ENCODE measurements at regions not wholly inside any gene's neighbourhood (a gene's known extent, or its start where the extent isn't known, plus 50 kb on each side); places are given as distances from the start of the nearest gene placed in this dataset.

- H3K27ac Mint-ChIP-seq = no peak overlapping the region
- TF ChIP-seq, protein P1, sequence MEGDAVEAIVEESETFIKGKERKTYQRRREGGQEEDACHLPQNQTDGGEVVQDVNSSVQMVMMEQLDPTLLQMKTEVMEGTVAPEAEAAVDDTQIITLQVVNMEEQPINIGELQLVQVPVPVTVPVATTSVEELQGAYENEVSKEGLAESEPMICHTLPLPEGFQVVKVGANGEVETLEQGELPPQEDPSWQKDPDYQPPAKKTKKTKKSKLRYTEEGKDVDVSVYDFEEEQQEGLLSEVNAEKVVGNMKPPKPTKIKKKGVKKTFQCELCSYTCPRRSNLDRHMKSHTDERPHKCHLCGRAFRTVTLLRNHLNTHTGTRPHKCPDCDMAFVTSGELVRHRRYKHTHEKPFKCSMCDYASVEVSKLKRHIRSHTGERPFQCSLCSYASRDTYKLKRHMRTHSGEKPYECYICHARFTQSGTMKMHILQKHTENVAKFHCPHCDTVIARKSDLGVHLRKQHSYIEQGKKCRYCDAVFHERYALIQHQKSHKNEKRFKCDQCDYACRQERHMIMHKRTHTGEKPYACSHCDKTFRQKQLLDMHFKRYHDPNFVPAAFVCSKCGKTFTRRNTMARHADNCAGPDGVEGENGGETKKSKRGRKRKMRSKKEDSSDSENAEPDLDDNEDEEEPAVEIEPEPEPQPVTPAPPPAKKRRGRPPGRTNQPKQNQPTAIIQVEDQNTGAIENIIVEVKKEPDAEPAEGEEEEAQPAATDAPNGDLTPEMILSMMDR (IDR thresholded peaks at IDR 0.05) = no peak
- intact Hi-C loops (cut with micrococcal nuclease) = no loop called here
- no peaks in the 10 kb centered on the region for H3K36me3 Mint-ChIP-seq (ENCODE audit: low read depth)
- H3K27me3 Mint-ChIP-seq = no peaks in the 10 kb centered on the region
- ChIA-PET CTCF (no interaction called here), POLR2A (no interaction called here)
- H3K4me1 Mint-ChIP-seq (ENCODE audit: low read depth) = no peaks in the 10 kb centered on the region
- peaks cover 2% of the 10 kb centered on the region for H3K9me3 Mint-ChIP-seq
- no peak overlapping the region for H3K4me3 Mint-ChIP-seq
- ATAC-seq (no peak), DNase-seq (no peak)
These were observed 234.5 kb upstream of the MEOX2 start for GRCh38 chr7:15920953-15921352.

- POLR2A ChIA-PET = no interaction called here
- TF ChIP-seq, protein P1 (IDR thresholded peaks at IDR 0.05) = no peak
- peaks cover 2% of the 10 kb centered on the region for H3K9me3 Mint-ChIP-seq
- CTCF ChIA-PET = no interaction called here
- intact Hi-C loops (cut with micrococcal nuclease) = no loop called here
- no peak overlapping the region for H3K4me3 Mint-ChIP-seq
- DNase-seq (no peak), ATAC-seq (no peak)
- H3K36me3 Mint-ChIP-seq (ENCODE audit: low read depth) = no peaks in the 10 kb centered on the region
- no peaks in the 10 kb centered on the region for H3K27me3 Mint-ChIP-seq
- no peak overlapping the region for H3K27ac Mint-ChIP-seq
- no peaks in the 10 kb centered on the region for H3K4me1 Mint-ChIP-seq (ENCODE audit: low read depth)
These were observed 230.3 kb upstream of the MEOX2 start for GRCh38 chr7:15916681-15917380.

DNA sequence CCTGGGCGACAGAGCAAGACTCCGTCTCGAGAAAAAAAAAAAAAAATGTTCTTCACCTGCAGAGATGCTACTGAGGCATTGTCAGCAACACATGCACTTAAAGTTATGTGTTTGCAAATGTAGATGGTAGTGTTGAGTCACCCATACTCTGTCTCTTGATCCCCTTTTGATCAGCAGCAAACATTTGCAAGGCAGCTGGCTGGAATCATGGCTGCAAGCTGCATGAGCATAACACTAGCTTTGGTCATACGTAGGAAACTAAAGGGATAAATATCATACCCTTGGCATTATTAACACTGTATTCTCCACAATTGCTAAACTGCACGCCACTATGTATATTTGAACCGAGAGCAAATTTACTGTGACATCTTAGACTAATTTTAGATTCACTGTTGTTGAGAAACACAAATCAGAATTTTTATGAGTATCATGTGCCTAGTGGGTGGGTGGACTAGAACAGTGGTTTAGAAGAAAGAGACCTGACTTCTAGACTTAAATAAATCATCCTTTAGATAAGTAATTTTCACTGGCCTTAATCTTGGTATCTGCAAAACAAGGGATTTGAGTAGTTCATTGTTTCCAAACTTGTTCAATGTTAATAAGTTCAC is 229.3 kb upstream of the MEOX2 start:
- intact Hi-C loops (cut with micrococcal nuclease) = no loop called here

GRCh38 chr7:15914611-15915010 is 228.1 kb upstream of the MEOX2 start:
- peaks cover 2% of the 10 kb centered on the region for H3K9me3 Mint-ChIP-seq
- H3K27ac Mint-ChIP-seq = no peak overlapping the region
- ATAC-seq = no peak
- intact Hi-C loops (cut with micrococcal nuclease) = no loop called here
- no peaks in the 10 kb centered on the region for H3K36me3 Mint-ChIP-seq (ENCODE audit: low read depth)
- H3K27me3 Mint-ChIP-seq = no peaks in the 10 kb centered on the region
- H3K4me1 Mint-ChIP-seq (ENCODE audit: low read depth) = no peaks in the 10 kb centered on the region
- CTCF ChIA-PET = no interaction called here
- no peak for DNase-seq
- POLR2A ChIA-PET = no interaction called here
- no peak overlapping the region for H3K4me3 Mint-ChIP-seq
- TF ChIP-seq, protein P1 (IDR thresholded peaks at IDR 0.05) = no peak

More for the DNA sequence above, 229.3 kb upstream of the MEOX2 start:
- Mint-ChIP-seq H3K4me1 (ENCODE audit: low read depth) (no peaks in the 10 kb centered on the region), H3K27me3 (no peaks in the 10 kb centered on the region), H3K27ac (no peak overlapping the region), H3K36me3 (ENCODE audit: low read depth) (no peaks in the 10 kb centered on the region), H3K4me3 (no peak overlapping the region), H3K9me3 (peaks cover 2% of the 10 kb centered on the region)
- DNase-seq (no peak), ATAC-seq (no peak)
- ChIA-PET POLR2A (no interaction called here), CTCF (no interaction called here)
- TF ChIP-seq, protein P1 (IDR thresholded peaks at IDR 0.05) = no peak

DNA sequence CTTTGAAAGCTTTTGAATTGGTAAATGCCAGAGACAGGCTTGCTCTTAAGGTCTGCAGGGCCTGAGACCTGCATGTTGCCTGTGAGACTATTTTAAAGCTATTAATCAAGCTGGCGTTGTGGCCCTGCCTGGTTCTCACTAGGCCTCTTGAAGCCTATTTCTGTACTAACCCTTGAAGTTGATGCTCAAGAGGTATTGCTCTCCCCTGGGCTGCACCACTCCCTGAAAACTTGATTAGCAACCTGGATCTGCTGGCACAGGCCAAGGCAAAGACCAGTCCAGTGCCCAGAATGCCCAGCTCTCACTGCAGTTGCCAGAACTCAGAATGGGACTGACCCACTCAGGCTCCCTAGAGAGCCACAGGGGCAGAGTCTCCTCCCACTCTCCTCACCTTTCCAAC is 220.0 kb upstream of the MEOX2 start:
- TF ChIP-seq, protein P1 (IDR thresholded peaks at IDR 0.05) = no peak
- no peak overlapping the region for H3K27ac Mint-ChIP-seq
- ChIA-PET CTCF (no interaction called here), POLR2A (no interaction called here)
- no peak for DNase-seq
- peaks cover 3% of the 10 kb centered on the region for H3K9me3 Mint-ChIP-seq
- no peak for ATAC-seq
- no peak overlapping the region for H3K4me3 Mint-ChIP-seq
- intact Hi-C loops (cut with micrococcal nuclease) = no loop called here
- no peaks in the 10 kb centered on the region for H3K36me3 Mint-ChIP-seq (ENCODE audit: low read depth)
- no peaks in the 10 kb centered on the region for H3K4me1 Mint-ChIP-seq (ENCODE audit: low read depth)
- H3K27me3 Mint-ChIP-seq = no peaks in the 10 kb centered on the region
